GM23338 (cell line): ENCODE measurements at regions not wholly inside any gene's neighbourhood (a gene's known extent, or its start where the extent isn't known, plus 50 kb on each side); places are given as distances from the start of the nearest gene placed in this dataset.

Experiments
- ATAC-seq: fragments of 200-7000 bp; cut with Tn5 transposase; 3 replicates; pipeline ENCODE4 v1.9.1; 2020
- DNase-seq: peaks from one replicate; pipeline ENCODE4 v3.0.0-alpha.2; 2015; ENCODE audit warnings: low spot score
- H2AFZ ChIP-seq: fragments of 200-600 bp; sonication (generic); 2 replicates; pipeline ENCODE4 v1.8.0; 2016; ENCODE audit warnings: antibody characterized with exemption, mild to moderate bottlenecking, moderate library complexity
- H3F3A ChIP-seq: fragments of 200-600 bp; sonication (generic); replicated peaks from 2 replicates; pipeline ENCODE4 v1.8.0; 2017; ENCODE audit warnings: antibody characterized with exemption, mixed run types, low read depth
- H3K27ac ChIP-seq: fragments of 200-600 bp; sonication (generic); 2 replicates; pipeline ENCODE4 v1.6.1; 2016; ENCODE audit warnings: low read depth
- H3K27me3 ChIP-seq: fragments of 200-600 bp; sonication (generic); 2 replicates; pipeline ENCODE4 v1.8.0; 2016; ENCODE audit warnings: mild to moderate bottlenecking, mixed run types, moderate library complexity; ENCODE audit not compliant: insufficient read depth
- H3K36me3 ChIP-seq: fragments of 200-600 bp; sonication (generic); 2 replicates; pipeline ENCODE4 v1.8.0; 2016; ENCODE audit warnings: mild to moderate bottlenecking; ENCODE audit not compliant: insufficient read depth
- H3K4me1 ChIP-seq: fragments of 200-600 bp; sonication (generic); 2 replicates; pipeline ENCODE4 v1.8.0; 2016; ENCODE audit warnings: mild to moderate bottlenecking, moderate library complexity; ENCODE audit not compliant: insufficient read depth
- H3K4me2 ChIP-seq: fragments of 200-600 bp; sonication (generic); 2 replicates; pipeline ENCODE4 v1.7.1; 2017; ENCODE audit warnings: mixed run types
- H3K4me3 ChIP-seq: fragments of 200-600 bp; sonication (generic); 2 replicates; pipeline ENCODE4 v1.6.1; 2016; ENCODE audit warnings: mixed run types
- H3K79me2 ChIP-seq: fragments of 200-600 bp; sonication (generic); replicated peaks from 2 replicates; pipeline ENCODE4 v1.8.0; 2017; ENCODE audit warnings: mild to moderate bottlenecking; ENCODE audit not compliant: insufficient read depth
- H3K9me2 ChIP-seq: fragments of 200-600 bp; sonication (generic); 2 replicates; pipeline ENCODE4 v1.8.0; 2017; ENCODE audit not compliant: insufficient read depth
- H4K20me1 ChIP-seq: fragments of 200-600 bp; sonication (generic); replicated peaks from 2 replicates; pipeline ENCODE4 v1.8.0; 2017; ENCODE audit warnings: mild to moderate bottlenecking; ENCODE audit not compliant: insufficient read depth
- H3K27ac Mint-ChIP-seq: 2 replicates; pipeline ENCODE4 v1.8.0; 2020; ENCODE audit warnings: inconsistent platforms, mild to moderate bottlenecking, moderate library complexity, mixed read lengths
- H3K27me3 Mint-ChIP-seq: 3 replicates; pipeline ENCODE4 v1.8.0; 2022; ENCODE audit warnings: low read depth, mild to moderate bottlenecking, moderate library complexity, mixed read lengths, inconsistent platforms; ENCODE audit not compliant: insufficient read depth, poor library complexity
- H3K36me3 Mint-ChIP-seq: 3 replicates; pipeline ENCODE4 v1.8.0; 2021; ENCODE audit warnings: low read depth, mild to moderate bottlenecking, inconsistent platforms, moderate library complexity, mixed read lengths
- H3K4me1 Mint-ChIP-seq: 3 replicates; pipeline ENCODE4 v1.8.0; 2020; ENCODE audit warnings: mild to moderate bottlenecking, inconsistent platforms, mixed read lengths
- H3K4me3 Mint-ChIP-seq: 3 replicates; pipeline ENCODE4 v1.8.0; 2021; ENCODE audit warnings: moderate library complexity, mild to moderate bottlenecking, inconsistent platforms, mixed read lengths
- H3K9me3 Mint-ChIP-seq: 3 replicates; pipeline ENCODE4 v1.8.0; 2020; ENCODE audit warnings: moderate library complexity, mild to moderate bottlenecking, inconsistent platforms, mixed read lengths
- CREB1 ChIP-seq: fragments of 250-450 bp; sonication (Bioruptor Pico); IDR thresholded peaks from 2 replicates; pipeline ENCODE4 v1.5.0; 2020; ENCODE audit warnings: low read depth, mild to moderate bottlenecking, moderate library complexity
- EZH2 ChIP-seq: fragments of 200-600 bp; sonication (generic); IDR thresholded peaks from one replicate; pipeline ENCODE4 v1.8.0; 2017; ENCODE audit warnings: antibody characterized with exemption, mild to moderate bottlenecking, low read depth; ENCODE audit not compliant: unreplicated experiment
- EZH2phosphoT487 ChIP-seq: fragments of 200-600 bp; sonication (generic); IDR thresholded peaks from one replicate; pipeline ENCODE4 v1.8.1; 2018; ENCODE audit warnings: antibody characterized with exemption; ENCODE audit not compliant: unreplicated experiment
- JUNB ChIP-seq: IDR thresholded peaks from one replicate; pipeline ENCODE4 v1.6.1; 2016; ENCODE audit warnings: antibody characterized with exemption; ENCODE audit not compliant: unreplicated experiment
- NANOG ChIP-seq: IDR thresholded peaks from 2 replicates; pipeline ENCODE4 v1.6.1; 2016; ENCODE audit warnings: antibody characterized with exemption, borderline replicate concordance
- POLR2AphosphoS5 ChIP-seq: IDR thresholded peaks from 2 replicates; pipeline ENCODE4 v1.6.1; 2016; ENCODE audit warnings: antibody characterized with exemption, low read depth
- STAT1 ChIP-seq: IDR thresholded peaks from one replicate; pipeline ENCODE4 v1.6.1; 2016; ENCODE audit warnings: antibody characterized with exemption; ENCODE audit not compliant: unreplicated experiment
- ZNF114 ChIP-seq: fragments of 250-450 bp; sonication (Bioruptor Pico); IDR thresholded peaks from 2 replicates; pipeline ENCODE4 v1.5.0; 2020; ENCODE audit warnings: mild to moderate bottlenecking, moderate library complexity
- ZNF331 ChIP-seq: fragments of 250-450 bp; sonication (Bioruptor Pico); IDR thresholded peaks from 2 replicates; pipeline ENCODE4 v1.5.0; 2020; ENCODE audit warnings: low read depth, mild to moderate bottlenecking, moderate library complexity
- TF ChIP-seq, protein P1 (sequence below), 2 experiments: fragments of 200-600 bp in 1 of 2; sonication (generic) in 1 of 2; conservative IDR thresholded peaks; 2 replicates each; pipeline versions ENCODE4 v1.5.1 to v1.6.1; 2016 to 2017; ENCODE audit warnings: antibody characterized with exemption in 2 of 2, low read depth in 2 of 2, mild to moderate bottlenecking in 2 of 2, moderate library complexity in 1 of 2
- TF ChIP-seq, protein P2 (sequence below): fragments of 250-450 bp; sonication (Bioruptor Pico); IDR thresholded peaks from 2 replicates; pipeline ENCODE4 v1.5.0; 2020; ENCODE audit warnings: mild to moderate bottlenecking, moderate library complexity
- TF ChIP-seq, protein P3 (sequence below): IDR thresholded peaks from 2 replicates; pipeline ENCODE4 v1.6.1; 2016; ENCODE audit warnings: antibody characterized with exemption
- TF ChIP-seq, protein P4 (sequence below): IDR thresholded peaks from one replicate; pipeline ENCODE4 v1.6.1; 2018; ENCODE audit warnings: antibody characterized with exemption; ENCODE audit not compliant: unreplicated experiment

DNA sequence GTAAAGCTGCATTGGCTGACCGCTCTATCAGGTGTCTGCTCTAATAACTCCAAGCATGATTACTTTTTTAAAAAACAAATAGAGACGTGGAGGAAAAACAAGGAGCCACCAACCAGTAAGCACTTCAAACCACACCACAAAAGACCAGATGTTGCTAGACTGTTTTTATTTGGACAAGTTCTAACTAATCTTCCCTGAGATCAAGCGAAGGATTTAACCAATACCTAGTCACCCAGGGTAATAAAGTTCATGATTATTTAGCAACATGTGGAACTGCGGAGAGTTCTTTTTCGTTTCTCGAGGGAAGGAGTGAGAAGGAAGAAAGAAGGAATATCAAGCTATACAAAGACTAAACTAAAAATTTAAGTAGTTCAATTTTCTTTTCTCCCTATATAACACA is 288.1 kb downstream of the DUSP6 start:
- H3K4me1 ChIP-seq, result no peaks in the 10 kb centered on the region
- no peak overlapping the region for H3K4me2 ChIP-seq
- no peaks in the 10 kb centered on the region; the same call in 1 of the 2 replicates for H4K20me1 ChIP-seq
- no peaks in the 10 kb centered on the region for H3K27me3 Mint-ChIP-seq
- H3K36me3 Mint-ChIP-seq, result no peaks in the 10 kb centered on the region
- H2AFZ ChIP-seq, result no peak overlapping the region
- TF ChIP-seq EZH2, result no peak
- TF ChIP-seq STAT1, result no peak
- TF ChIP-seq, protein P1, sequence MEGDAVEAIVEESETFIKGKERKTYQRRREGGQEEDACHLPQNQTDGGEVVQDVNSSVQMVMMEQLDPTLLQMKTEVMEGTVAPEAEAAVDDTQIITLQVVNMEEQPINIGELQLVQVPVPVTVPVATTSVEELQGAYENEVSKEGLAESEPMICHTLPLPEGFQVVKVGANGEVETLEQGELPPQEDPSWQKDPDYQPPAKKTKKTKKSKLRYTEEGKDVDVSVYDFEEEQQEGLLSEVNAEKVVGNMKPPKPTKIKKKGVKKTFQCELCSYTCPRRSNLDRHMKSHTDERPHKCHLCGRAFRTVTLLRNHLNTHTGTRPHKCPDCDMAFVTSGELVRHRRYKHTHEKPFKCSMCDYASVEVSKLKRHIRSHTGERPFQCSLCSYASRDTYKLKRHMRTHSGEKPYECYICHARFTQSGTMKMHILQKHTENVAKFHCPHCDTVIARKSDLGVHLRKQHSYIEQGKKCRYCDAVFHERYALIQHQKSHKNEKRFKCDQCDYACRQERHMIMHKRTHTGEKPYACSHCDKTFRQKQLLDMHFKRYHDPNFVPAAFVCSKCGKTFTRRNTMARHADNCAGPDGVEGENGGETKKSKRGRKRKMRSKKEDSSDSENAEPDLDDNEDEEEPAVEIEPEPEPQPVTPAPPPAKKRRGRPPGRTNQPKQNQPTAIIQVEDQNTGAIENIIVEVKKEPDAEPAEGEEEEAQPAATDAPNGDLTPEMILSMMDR (conservative IDR thresholded peaks at IDR 0.05; ENCODE audit: low read depth in 2 of 2), result no peak
- TF ChIP-seq ZNF114 (CRISPR knock-in tag), result no peak
- TF ChIP-seq ZNF331 (CRISPR knock-in tag), result no peak
- TF ChIP-seq JUNB, result no peak
- TF ChIP-seq POLR2AphosphoS5, result no peak
- no peak for TF ChIP-seq NANOG
- TF ChIP-seq, protein P2, sequence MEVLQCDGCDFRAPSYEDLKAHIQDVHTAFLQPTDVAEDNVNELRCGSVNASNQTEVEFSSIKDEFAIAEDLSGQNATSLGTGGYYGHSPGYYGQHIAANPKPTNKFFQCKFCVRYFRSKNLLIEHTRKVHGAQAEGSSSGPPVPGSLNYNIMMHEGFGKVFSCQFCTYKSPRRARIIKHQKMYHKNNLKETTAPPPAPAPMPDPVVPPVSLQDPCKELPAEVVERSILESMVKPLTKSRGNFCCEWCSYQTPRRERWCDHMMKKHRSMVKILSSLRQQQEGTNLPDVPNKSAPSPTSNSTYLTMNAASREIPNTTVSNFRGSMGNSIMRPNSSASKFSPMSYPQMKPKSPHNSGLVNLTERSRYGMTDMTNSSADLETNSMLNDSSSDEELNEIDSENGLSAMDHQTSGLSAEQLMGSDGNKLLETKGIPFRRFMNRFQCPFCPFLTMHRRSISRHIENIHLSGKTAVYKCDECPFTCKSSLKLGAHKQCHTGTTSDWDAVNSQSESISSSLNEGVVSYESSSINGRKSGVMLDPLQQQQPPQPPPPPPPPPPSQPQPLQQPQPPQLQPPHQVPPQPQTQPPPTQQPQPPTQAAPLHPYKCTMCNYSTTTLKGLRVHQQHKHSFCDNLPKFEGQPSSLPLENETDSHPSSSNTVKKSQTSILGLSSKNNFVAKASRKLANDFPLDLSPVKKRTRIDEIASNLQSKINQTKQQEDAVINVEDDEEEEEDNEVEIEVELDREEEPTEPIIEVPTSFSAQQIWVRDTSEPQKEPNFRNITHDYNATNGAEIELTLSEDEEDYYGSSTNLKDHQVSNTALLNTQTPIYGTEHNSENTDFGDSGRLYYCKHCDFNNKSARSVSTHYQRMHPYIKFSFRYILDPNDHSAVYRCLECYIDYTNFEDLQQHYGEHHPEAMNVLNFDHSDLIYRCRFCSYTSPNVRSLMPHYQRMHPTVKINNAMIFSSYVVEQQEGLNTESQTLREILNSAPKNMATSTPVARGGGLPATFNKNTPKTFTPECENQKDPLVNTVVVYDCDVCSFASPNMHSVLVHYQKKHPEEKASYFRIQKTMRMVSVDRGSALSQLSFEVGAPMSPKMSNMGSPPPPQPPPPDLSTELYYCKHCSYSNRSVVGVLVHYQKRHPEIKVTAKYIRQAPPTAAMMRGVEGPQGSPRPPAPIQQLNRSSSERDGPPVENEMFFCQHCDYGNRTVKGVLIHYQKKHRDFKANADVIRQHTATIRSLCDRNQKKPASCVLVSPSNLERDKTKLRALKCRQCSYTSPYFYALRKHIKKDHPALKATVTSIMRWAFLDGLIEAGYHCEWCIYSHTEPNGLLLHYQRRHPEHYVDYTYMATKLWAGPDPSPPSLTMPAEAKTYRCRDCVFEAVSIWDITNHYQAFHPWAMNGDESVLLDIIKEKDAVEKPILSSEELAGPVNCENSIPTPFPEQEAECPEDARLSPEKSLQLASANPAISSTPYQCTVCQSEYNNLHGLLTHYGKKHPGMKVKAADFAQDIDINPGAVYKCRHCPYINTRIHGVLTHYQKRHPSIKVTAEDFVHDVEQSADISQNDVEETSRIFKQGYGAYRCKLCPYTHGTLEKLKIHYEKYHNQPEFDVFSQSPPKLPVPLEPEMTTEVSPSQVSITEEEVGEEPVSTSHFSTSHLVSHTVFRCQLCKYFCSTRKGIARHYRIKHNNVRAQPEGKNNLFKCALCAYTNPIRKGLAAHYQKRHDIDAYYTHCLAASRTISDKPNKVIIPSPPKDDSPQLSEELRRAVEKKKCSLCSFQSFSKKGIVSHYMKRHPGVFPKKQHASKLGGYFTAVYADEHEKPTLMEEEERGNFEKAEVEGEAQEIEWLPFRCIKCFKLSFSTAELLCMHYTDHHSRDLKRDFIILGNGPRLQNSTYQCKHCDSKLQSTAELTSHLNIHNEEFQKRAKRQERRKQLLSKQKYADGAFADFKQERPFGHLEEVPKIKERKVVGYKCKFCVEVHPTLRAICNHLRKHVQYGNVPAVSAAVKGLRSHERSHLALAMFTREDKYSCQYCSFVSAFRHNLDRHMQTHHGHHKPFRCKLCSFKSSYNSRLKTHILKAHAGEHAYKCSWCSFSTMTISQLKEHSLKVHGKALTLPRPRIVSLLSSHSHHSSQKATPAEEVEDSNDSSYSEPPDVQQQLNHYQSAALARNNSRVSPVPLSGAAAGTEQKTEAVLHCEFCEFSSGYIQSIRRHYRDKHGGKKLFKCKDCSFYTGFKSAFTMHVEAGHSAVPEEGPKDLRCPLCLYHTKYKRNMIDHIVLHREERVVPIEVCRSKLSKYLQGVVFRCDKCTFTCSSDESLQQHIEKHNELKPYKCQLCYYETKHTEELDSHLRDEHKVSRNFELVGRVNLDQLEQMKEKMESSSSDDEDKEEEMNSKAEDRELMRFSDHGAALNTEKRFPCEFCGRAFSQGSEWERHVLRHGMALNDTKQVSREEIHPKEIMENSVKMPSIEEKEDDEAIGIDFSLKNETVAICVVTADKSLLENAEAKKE (CRISPR knock-in tag), result no peak
- TF ChIP-seq, protein P3, sequence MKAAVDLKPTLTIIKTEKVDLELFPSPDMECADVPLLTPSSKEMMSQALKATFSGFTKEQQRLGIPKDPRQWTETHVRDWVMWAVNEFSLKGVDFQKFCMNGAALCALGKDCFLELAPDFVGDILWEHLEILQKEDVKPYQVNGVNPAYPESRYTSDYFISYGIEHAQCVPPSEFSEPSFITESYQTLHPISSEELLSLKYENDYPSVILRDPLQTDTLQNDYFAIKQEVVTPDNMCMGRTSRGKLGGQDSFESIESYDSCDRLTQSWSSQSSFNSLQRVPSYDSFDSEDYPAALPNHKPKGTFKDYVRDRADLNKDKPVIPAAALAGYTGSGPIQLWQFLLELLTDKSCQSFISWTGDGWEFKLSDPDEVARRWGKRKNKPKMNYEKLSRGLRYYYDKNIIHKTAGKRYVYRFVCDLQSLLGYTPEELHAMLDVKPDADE, result no peak
- TF ChIP-seq, protein P4, sequence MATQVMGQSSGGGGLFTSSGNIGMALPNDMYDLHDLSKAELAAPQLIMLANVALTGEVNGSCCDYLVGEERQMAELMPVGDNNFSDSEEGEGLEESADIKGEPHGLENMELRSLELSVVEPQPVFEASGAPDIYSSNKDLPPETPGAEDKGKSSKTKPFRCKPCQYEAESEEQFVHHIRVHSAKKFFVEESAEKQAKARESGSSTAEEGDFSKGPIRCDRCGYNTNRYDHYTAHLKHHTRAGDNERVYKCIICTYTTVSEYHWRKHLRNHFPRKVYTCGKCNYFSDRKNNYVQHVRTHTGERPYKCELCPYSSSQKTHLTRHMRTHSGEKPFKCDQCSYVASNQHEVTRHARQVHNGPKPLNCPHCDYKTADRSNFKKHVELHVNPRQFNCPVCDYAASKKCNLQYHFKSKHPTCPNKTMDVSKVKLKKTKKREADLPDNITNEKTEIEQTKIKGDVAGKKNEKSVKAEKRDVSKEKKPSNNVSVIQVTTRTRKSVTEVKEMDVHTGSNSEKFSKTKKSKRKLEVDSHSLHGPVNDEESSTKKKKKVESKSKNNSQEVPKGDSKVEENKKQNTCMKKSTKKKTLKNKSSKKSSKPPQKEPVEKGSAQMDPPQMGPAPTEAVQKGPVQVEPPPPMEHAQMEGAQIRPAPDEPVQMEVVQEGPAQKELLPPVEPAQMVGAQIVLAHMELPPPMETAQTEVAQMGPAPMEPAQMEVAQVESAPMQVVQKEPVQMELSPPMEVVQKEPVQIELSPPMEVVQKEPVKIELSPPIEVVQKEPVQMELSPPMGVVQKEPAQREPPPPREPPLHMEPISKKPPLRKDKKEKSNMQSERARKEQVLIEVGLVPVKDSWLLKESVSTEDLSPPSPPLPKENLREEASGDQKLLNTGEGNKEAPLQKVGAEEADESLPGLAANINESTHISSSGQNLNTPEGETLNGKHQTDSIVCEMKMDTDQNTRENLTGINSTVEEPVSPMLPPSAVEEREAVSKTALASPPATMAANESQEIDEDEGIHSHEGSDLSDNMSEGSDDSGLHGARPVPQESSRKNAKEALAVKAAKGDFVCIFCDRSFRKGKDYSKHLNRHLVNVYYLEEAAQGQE, result no peak
- TF ChIP-seq CREB1 (CRISPR knock-in tag), result no peak
- no peak for TF ChIP-seq EZH2phosphoT487
- H3K4me1 Mint-ChIP-seq, result peaks cover 6% of the 10 kb centered on the region; the same call in 2 of the 3 replicates
- ATAC-seq (no peak), DNase-seq (no peak)
- peaks cover 8% of the 10 kb centered on the region; the same call in 1 of the 2 replicates for H3K9me2 ChIP-seq
- no peak overlapping the region for H3K4me3 Mint-ChIP-seq
- H3K27me3 ChIP-seq, result no peaks in the 10 kb centered on the region
- no peaks in the 10 kb centered on the region for H3K36me3 ChIP-seq
- no peak overlapping the region for H3K27ac ChIP-seq
- no peaks in the 10 kb centered on the region for H3K9me3 Mint-ChIP-seq
- H3K27ac Mint-ChIP-seq, result no peak overlapping the region
- no peak overlapping the region for H3K4me3 ChIP-seq
- H3K79me2 ChIP-seq, result no peaks in the 10 kb centered on the region
- H3F3A ChIP-seq, result no peaks in the 10 kb centered on the region
